GM12878 (cell line): ENCODE measurements at regions not wholly inside any gene's neighbourhood (a gene's known extent, or its start where the extent isn't known, plus 50 kb on each side); places are given as distances from the start of the nearest gene placed in this dataset.

Source experiments
- ATAC-seq: fragments of 200-7000 bp; cut with Tn5 transposase; 3 replicates; pipeline ENCODE4 v1.9.1; 2020; ENCODE audit warnings: mild to moderate bottlenecking, moderate library complexity
- BruUV-seq: library from RNA; stranded (reverse); fragments of 400-500 nt; replicated peaks from 2 replicates; lab custom pipeline; 2021; lab: Mats Ljungman, UMichigan
- CTCF ChIA-PET: fragments of 300-600 bp; sonication (Branson Sonifier 250); formaldehyde crosslinking; extraction: SDS; loops from one replicate; lab custom pipeline; 2021; ENCODE audit warnings: inconsistent platforms; lab: Yijun Ruan, JAX
- POLR2A ChIA-PET: fragments of 350-600 bp; formaldehyde crosslinking; extraction: SDS; loops from one replicate; lab custom pipeline; 2021; ENCODE audit warnings: inconsistent platforms; lab: Charles Lee
- RAD21 ChIA-PET: fragments of 300-600 bp; sonication (Branson Sonifier 250); formaldehyde crosslinking; loops from one replicate; lab custom pipeline; 2023; ENCODE audit warnings: antibody characterized with exemption; ENCODE audit not compliant: unreplicated experiment; lab: Charles Lee
- SMC1A ChIA-PET: fragments of 300-600 bp; sonication (Branson Sonifier 250); formaldehyde crosslinking; loops from one replicate; lab custom pipeline; 2023; ENCODE audit not compliant: unreplicated experiment, uncharacterized antibody; lab: Charles Lee
- DNase-seq: peaks from one replicate; pipeline ENCODE4 v3.0.0-alpha.2; 2011; ENCODE audit warnings: low read depth, low spot score
- FAIRE-seq: peaks from 3 replicates; lab custom pipeline; 2011; peaks lifted over from hg19 to GRCh38; lab: Jason Lieb, UNC
- H2AFZ ChIP-seq: 2 replicates; pipeline ENCODE4 v1.6.0; 2011; ENCODE audit warnings: low read depth, low read length, control low read depth; ENCODE audit not compliant: control insufficient read depth
- H3K27ac ChIP-seq: 2 replicates; pipeline ENCODE4 v1.5.1; 2011; ENCODE audit warnings: control low read depth; ENCODE audit not compliant: control insufficient read depth, insufficient read depth
- H3K27me3 ChIP-seq, 2 experiments: replicated peaks in 1 of 2; 2 replicates each; pipeline versions ENCODE4 v1.6.0 to v1.6.1; 2011; ENCODE audit warnings: low read length in 1 of 2; ENCODE audit not compliant: control insufficient read depth in 2 of 2, insufficient read depth in 2 of 2
- H3K36me3 ChIP-seq, 2 experiments: 2 replicates each; pipeline ENCODE4 v1.5.1; 2011; ENCODE audit warnings: low read length in 1 of 2; ENCODE audit not compliant: control insufficient read depth in 2 of 2, insufficient read depth in 2 of 2
- H3K4me1 ChIP-seq: 2 replicates; pipeline ENCODE4 v1.6.1; 2011; ENCODE audit warnings: mild to moderate bottlenecking, low read length, moderate library complexity, mixed read lengths; ENCODE audit not compliant: control insufficient read depth, insufficient read depth
- H3K4me2 ChIP-seq: 2 replicates; pipeline ENCODE4 v1.6.0; 2011; ENCODE audit warnings: control low read depth; ENCODE audit not compliant: control insufficient read depth, insufficient read depth
- H3K4me3 ChIP-seq: fragments of 200-600 bp; sonication (generic); 2 replicates; pipeline ENCODE4 v1.5.1; 2016
- H3K79me2 ChIP-seq: 2 replicates; pipeline ENCODE4 v1.6.0; 2011; ENCODE audit warnings: low read length; ENCODE audit not compliant: control insufficient read depth, insufficient read depth
- H3K9ac ChIP-seq: 2 replicates; pipeline ENCODE4 v1.8.0; 2011; ENCODE audit warnings: low read length, control low read depth, mixed read lengths; ENCODE audit not compliant: control insufficient read depth, insufficient read depth
- H3K9me3 ChIP-seq: replicated peaks from 3 replicates; pipeline ENCODE4 v1.5.1; 2011; ENCODE audit warnings: mild to moderate bottlenecking, low read length; ENCODE audit not compliant: control insufficient read depth, insufficient read depth
- H4K20me1 ChIP-seq: 2 replicates; pipeline ENCODE4 v1.6.0; 2011; ENCODE audit not compliant: control insufficient read depth, insufficient read depth
- CBX5 ChIP-seq: sonication (generic); IDR thresholded peaks from 2 replicates; pipeline ENCODE4 v1.6.1; 2016; ENCODE audit warnings: low read depth, moderate library complexity, mild to moderate bottlenecking, inconsistent platforms
- FOS ChIP-seq: IDR thresholded peaks from 3 replicates; pipeline ENCODE4 v1.6.1; 2011; ENCODE audit warnings: borderline replicate concordance; ENCODE audit not compliant: insufficient read length; ENCODE audit errors: extremely low read depth
- JUND ChIP-seq: IDR thresholded peaks from 2 replicates; pipeline ENCODE4 v1.6.1; 2012; ENCODE audit warnings: low read depth, mild to moderate bottlenecking, low read length, improper control_type of control experiment, moderate library complexity
- MEF2A ChIP-seq: IDR thresholded peaks from 2 replicates; pipeline ENCODE4 v1.6.1; 2011; ENCODE audit warnings: low read depth, mild to moderate bottlenecking, low read length, moderate library complexity; ENCODE audit not compliant: insufficient read depth
- MYB ChIP-seq: fragments of 150-350 bp; IDR thresholded peaks from 2 replicates; pipeline ENCODE4 v1.6.1; 2014; ENCODE audit warnings: mild to moderate bottlenecking, low read depth, low read length, borderline replicate concordance
- MYC ChIP-seq: IDR thresholded peaks from 2 replicates; pipeline ENCODE4 v1.6.1; 2011; ENCODE audit warnings: mild to moderate bottlenecking, low read length, moderate library complexity, inconsistent platforms; ENCODE audit not compliant: insufficient read depth, insufficient replicate concordance, insufficient read length, severe bottlenecking
- POLR2AphosphoS5 ChIP-seq: IDR thresholded peaks from 2 replicates; pipeline ENCODE4 v1.6.1; 2011; ENCODE audit warnings: mild to moderate bottlenecking, low read length, inconsistent platforms
- SREBF1 ChIP-seq: IDR thresholded peaks from 2 replicates; pipeline ENCODE4 v1.6.1; 2012; ENCODE audit warnings: mild to moderate bottlenecking, low read length
- ZNF274 ChIP-seq: IDR thresholded peaks from one replicate; pipeline ENCODE4 v1.8.0; 2011; ENCODE audit not compliant: insufficient read length, insufficient read depth
- WGBS: methylation state at CpG from one replicate; pipeline ENCODE4 v1.1.6; 2016; ENCODE audit warnings: low lambda C conversion rate; ENCODE audit not compliant: insufficient replicate concordance, insufficient coverage; ENCODE audit errors: missing lambda C conversion rate; 5-methylcytosine and 5-hydroxymethylcytosine counted together
- in situ Hi-C: fragments of 300-500 bp; cut with MboI; formaldehyde crosslinking; loops from 9 replicates; pipeline ENCODE4 v1.14.3; 2018; ENCODE audit warnings: mixed read lengths
- intact Hi-C: fragments of 100-400 bp; cut with micrococcal nuclease; formaldehyde crosslinking; loops from one replicate; pipeline ENCODE4 v1.14.2; 2022; ENCODE audit not compliant: unreplicated experiment
- TF ChIP-seq, protein P1 (sequence below): fragments of 450-650 bp; IDR thresholded peaks from 2 replicates; pipeline ENCODE4 v1.6.1; 2016; ENCODE audit warnings: mild to moderate bottlenecking, moderate library complexity, borderline replicate concordance
- TF ChIP-seq, protein P2 (sequence below): fragments of 450-650 bp; formaldehyde crosslinking; IDR thresholded peaks from 2 replicates; pipeline ENCODE4 v1.4.0; 2020; ENCODE audit warnings: mild to moderate bottlenecking, moderate library complexity

DNA sequence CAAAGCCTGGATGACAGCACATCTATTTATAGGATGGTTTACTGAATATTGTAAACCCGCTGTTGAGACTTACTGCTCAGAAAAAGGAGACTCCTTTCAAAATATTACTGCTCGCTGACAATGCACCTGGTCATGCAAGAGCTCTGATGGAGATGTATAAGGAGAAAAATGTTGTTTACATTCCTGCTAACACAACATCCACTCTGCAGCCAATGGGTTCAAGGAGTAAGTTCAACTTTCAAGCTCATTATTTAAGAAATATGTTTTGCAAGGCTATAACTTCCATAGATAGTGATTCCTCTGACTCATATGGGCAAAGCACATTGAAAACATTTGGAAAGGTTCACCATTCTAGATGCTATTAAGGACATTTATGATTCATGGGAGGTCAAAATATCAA is 201.7 kb downstream of the SNAPC1 start (continued):
- TF ChIP-seq, protein P1, sequence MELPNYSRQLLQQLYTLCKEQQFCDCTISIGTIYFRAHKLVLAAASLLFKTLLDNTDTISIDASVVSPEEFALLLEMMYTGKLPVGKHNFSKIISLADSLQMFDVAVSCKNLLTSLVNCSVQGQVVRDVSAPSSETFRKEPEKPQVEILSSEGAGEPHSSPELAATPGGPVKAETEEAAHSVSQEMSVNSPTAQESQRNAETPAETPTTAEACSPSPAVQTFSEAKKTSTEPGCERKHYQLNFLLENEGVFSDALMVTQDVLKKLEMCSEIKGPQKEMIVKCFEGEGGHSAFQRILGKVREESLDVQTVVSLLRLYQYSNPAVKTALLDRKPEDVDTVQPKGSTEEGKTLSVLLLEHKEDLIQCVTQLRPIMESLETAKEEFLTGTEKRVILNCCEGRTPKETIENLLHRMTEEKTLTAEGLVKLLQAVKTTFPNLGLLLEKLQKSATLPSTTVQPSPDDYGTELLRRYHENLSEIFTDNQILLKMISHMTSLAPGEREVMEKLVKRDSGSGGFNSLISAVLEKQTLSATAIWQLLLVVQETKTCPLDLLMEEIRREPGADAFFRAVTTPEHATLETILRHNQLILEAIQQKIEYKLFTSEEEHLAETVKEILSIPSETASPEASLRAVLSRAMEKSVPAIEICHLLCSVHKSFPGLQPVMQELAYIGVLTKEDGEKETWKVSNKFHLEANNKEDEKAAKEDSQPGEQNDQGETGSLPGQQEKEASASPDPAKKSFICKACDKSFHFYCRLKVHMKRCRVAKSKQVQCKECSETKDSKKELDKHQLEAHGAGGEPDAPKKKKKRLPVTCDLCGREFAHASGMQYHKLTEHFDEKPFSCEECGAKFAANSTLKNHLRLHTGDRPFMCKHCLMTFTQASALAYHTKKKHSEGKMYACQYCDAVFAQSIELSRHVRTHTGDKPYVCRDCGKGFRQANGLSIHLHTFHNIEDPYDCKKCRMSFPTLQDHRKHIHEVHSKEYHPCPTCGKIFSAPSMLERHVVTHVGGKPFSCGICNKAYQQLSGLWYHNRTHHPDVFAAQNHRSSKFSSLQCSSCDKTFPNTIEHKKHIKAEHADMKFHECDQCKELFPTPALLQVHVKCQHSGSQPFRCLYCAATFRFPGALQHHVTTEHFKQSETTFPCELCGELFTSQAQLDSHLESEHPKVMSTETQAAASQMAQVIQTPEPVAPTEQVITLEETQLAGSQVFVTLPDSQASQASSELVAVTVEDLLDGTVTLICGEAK: no peak

DNA sequence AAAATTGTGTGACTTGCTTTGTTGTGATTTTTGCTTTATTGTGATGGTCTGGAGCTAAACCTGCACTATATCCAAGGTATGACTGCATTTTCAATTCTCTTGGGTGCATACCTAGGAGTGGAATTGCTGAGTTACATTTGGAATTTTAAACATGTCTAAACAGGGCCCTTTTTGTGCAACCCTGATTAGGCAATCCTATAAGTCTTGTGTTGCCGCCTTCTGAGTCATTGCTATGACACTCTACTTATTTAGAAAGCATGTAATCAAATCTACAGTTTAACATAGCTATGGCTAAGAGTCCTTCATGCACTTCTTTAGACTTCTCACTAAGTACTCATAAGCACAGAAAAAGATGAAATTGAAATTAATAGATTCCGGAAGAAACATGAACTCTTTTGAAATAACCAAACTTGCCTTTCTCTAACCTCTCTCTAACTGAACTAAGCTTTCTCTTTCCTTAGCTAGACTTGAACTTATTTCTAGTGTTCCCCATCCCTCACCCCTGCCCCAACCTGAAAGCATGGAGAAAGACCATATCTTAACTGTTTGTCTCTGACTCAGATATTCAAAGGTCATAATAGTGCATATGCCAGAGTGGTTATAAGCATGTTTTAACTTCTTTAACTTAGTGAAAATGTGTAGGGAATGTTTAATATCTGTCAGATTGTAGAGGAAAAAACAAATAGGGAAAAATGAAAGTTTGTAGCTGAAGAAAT is 203.0 kb downstream of the SNAPC1 start:
- H3K4me2 ChIP-seq: no peak overlapping the region
- BruUV-seq: no TSS peak

More for the DNA sequence above, 203.0 kb downstream of the SNAPC1 start:
- H2AFZ ChIP-seq: no peak overlapping the region
- no peak for DNase-seq
- H3K4me1 ChIP-seq: no peaks in the 10 kb centered on the region
- H3K27me3 ChIP-seq: no peaks in the 10 kb centered on the region
- in situ Hi-C loops (no loop called here), intact Hi-C loops (no loop called here)
- no peak overlapping the region for H3K9ac ChIP-seq
- no peaks in the 10 kb centered on the region for H3K9me3 ChIP-seq
- ChIA-PET SMC1A (interaction anchor here (0.8 to 1.4 kb wide), 6 partner anchors 9 to 167 kb away, joined by 3 to 4 read pairs (median 4); no protein-coding TSS in a partner anchor), POLR2A (no interaction called here), RAD21 (interaction anchor here (0.6 to 0.7 kb wide), 2 partner anchors 98 to 1805 kb away, joined by 3 to 5 read pairs; no protein-coding TSS in a partner anchor)
- no peak for ATAC-seq
- H3K4me3 ChIP-seq: no peak overlapping the region
- 68% methylated on average over 2 of the region's 2 CpGs for WGBS
- FAIRE-seq: no peak
- TF ChIP-seq MYC (no peak), MYB (no peak), ZNF274 (no peak), CBX5 (no peak), FOS (no peak), JUND (no peak), POLR2AphosphoS5 (no peak), SREBF1 (no peak), MEF2A (no peak)
- TF ChIP-seq, protein P2, sequence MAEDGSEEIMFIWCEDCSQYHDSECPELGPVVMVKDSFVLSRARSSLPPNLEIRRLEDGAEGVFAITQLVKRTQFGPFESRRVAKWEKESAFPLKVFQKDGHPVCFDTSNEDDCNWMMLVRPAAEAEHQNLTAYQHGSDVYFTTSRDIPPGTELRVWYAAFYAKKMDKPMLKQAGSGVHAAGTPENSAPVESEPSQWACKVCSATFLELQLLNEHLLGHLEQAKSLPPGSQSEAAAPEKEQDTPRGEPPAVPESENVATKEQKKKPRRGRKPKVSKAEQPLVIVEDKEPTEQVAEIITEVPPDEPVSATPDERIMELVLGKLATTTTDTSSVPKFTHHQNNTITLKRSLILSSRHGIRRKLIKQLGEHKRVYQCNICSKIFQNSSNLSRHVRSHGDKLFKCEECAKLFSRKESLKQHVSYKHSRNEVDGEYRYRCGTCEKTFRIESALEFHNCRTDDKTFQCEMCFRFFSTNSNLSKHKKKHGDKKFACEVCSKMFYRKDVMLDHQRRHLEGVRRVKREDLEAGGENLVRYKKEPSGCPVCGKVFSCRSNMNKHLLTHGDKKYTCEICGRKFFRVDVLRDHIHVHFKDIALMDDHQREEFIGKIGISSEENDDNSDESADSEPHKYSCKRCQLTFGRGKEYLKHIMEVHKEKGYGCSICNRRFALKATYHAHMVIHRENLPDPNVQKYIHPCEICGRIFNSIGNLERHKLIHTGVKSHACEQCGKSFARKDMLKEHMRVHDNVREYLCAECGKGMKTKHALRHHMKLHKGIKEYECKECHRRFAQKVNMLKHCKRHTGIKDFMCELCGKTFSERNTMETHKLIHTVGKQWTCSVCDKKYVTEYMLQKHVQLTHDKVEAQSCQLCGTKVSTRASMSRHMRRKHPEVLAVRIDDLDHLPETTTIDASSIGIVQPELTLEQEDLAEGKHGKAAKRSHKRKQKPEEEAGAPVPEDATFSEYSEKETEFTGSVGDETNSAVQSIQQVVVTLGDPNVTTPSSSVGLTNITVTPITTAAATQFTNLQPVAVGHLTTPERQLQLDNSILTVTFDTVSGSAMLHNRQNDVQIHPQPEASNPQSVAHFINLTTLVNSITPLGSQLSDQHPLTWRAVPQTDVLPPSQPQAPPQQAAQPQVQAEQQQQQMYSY (CRISPR knock-in tag): no peak
- TF ChIP-seq, all 136 proteins: peak for 0
- Histone ChIP-seq H3K36me3 (no peaks in the 10 kb centered on the region), H3K79me2 (no peaks in the 10 kb centered on the region), H3K27ac (no peak overlapping the region), H4K20me1 (no peaks in the 10 kb centered on the region)
- CTCF ChIA-PET: interaction anchor here (0.7 to 0.8 kb wide), 2 partner anchors 33 to 71 kb away, joined by 3 read pairs; no protein-coding TSS in a partner anchor
